Activated CD8-positive, alpha-beta memory T cell treated with anti-CD3 and anti-CD28 coated beads, Interleukin-2, amount 50 U/mL, for 1 hour (primary cell): ENCODE measurements at regions not wholly inside any gene's neighbourhood (a gene's known extent, or its start where the extent isn't known, plus 50 kb on each side); places are given as distances from the start of the nearest gene placed in this dataset.
"Not testable (repeated sequence)": the region's sequence is repeated elsewhere in the genome, so short reads cannot be mapped to it uniquely, and the experiment has no call there.

Experiments used
- DNase-seq: peaks from one replicate; pipeline ENCODE4 v3.0.0-alpha.2; 2020; ENCODE audit errors: extremely low read depth

DNA sequence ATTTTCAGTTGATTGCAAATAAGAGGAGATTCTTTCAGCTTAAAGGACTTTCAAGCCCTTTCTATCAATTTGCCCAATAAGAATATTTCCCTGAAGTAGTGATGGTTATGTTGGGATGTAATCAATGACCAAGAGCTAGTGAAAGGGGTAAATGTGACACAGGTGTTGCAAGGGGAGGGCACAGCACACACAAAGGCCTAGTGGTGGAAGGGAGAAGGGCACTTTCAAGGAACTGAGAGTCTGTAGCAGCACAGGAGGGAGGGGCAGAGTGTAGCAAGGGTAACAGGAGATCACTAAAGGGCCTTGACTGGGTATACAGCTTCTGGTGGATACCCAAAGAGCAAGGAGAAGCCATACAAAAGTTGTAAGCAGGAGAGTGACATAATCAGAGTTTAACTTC, 217.8 kb upstream of the ARHGEF26 start:
- no peak for DNase-seq

DNA sequence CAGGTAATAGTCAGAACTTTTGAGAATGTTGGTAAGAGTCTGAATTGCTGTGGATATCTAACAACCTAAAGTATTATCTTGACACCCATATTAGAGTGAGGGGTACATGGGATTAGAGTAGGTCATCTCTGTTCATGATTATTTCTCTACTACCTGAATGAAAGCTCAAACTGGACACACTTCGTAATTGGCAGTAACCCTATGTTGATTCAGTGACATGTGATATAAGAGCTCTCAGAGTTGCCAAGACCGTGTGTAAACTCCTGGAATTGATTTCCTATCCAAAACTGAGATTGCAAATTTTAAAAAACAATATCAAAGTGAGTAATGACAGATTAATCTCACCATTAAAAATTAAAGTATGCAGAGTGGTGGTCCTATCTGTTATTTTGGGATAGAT, 214.8 kb upstream of the ARHGEF26 start:
- DNase-seq = no peak

DNA sequence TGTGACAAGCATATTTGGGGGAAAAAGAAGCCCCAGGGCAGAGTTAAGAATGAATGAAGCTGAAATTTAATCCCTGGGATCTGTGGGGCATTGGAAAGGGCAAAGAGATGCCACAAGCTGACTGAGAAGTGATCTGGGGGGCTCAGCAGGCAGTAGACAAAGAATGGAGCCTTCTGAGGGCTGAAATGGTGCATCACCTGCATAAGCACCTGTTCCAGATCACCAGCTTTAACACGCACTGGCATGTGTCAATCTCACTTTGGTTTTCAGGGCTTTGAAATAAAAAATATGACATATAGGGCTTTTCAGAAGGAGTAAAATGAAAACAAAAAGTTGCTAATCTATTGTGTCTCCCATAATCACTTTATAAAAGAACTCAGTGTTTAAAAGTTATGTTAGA, 210.8 kb upstream of the ARHGEF26 start:
- DNase-seq = no peak

DNA sequence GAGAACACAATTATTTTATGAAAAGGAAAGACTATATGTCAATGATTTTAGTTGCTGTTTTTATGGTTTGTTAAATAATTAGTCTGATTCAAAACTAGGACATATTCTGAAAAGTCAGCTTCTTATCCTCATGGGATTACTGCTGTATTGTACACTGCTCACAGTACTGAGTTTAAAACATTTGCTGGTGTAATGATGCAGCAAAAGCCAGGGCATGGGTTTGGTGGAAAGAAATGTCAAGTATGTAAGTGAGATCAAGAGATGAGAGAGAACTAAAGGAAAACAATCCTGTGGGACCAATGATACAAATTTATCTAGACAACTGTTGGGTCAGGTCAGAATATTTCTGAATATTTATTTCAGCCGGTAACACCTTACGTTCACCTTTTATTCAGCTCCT, 210.1 kb upstream of the ARHGEF26 start:
- DNase-seq = no peak

DNA sequence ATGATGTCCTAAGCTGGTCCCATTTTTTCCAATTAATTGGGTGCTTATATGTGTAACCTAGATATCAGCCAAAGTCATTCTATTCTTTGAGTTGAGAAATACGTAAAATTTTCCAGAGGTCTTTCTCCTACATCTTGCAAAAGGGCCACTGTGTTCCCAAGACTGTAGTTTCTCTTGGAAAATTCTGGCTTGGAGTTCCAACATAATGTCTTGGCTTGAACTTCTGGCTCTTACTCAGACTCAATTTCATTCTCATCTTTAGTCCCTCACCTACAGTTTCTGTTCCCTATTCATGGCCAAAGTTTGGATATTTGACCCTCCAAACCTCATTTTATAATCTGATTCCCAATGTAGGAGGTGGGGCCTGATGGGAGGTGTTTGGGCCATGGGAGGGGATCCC, 201.4 kb upstream of the ARHGEF26 start:
- DNase-seq = no peak

DNA sequence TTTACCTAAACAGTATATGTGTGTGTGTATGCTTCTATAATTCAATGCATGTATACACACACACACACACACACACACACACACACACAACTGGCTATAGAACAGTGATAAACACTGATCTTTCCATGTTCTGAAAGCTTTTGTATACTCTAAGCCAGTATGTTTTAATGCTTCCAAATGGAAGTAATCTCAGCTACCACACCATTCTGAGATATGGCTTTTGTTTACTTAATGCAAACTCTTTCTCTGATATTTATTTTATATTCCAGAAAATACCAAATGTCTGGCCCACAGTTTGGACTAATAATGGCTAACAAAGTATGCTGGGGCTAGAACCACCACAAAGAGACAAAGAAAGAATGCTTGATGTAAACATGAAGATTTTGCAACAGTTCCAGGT, 199.4 kb upstream of the ARHGEF26 start:
- no peak for DNase-seq

DNA sequence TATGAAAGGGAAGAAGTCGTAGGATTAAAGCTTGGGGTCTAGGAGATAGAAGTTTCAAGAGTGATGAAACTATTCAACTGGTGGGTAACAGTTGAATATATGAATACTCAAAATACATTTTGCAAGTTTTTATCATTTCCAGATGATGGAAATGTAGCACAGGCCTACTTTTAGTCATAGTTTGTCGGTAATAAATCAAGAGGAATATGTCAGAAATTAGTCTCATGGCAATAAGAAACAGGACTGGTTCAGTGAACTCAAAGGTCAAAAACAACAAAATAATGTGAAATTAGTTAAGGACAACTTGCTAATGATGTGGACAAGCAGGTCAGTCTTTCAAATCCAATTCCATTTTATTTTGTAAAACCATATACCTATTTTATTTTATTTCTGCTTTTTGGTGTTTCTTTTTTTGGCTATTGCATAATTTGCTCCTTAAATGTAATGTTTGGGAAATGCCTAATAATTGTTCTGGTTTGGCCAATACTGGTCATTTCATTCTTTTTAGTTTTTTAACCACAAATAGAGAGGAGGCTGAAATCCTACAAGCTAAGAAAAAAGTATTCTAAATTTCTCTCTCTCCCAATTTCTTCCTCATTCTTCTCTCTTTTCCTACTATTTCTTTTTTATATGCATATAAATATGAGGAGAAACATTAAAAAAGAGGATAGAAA, 195.2 kb upstream of the ARHGEF26 start:
- DNase-seq = no peak

DNA sequence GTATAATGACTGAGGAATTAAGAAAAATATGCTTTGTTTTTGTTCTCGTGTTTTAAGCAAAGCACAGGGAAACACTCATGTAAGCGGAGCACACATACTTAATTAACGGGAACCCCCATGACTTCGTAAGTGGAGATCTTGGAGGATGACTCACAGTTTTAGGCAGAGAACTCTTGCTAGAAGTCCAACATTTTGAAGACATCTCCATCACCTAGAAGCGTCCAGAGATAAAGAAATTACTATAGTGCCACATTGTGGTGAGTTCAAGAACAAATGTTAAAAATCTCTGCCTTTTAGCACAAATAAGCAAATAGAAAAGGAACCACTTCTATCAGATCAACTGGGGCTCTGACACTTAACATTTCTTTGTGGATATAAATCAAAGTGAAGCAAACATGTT, 194.1 kb upstream of the ARHGEF26 start:
- no peak for DNase-seq

DNA sequence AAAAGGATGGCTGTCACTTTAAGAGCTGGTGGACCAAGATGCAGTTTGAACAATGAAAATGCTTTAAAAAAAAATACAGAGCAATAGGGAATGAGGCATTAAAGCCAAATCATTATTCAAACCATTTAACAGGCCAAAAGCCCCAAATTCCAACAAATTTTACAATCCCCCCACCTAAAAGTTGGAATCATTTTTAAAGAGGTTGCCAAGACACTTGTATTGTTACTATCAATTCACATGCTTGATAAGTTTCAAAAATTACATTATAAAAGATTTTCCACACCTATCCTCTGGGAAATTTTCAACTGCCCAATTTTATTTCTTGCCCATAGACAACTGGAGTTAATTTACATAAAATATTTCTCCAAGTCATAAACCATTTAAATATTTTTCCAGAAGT, 192.3 kb upstream of the ARHGEF26 start:
- DNase-seq = no peak

DNA sequence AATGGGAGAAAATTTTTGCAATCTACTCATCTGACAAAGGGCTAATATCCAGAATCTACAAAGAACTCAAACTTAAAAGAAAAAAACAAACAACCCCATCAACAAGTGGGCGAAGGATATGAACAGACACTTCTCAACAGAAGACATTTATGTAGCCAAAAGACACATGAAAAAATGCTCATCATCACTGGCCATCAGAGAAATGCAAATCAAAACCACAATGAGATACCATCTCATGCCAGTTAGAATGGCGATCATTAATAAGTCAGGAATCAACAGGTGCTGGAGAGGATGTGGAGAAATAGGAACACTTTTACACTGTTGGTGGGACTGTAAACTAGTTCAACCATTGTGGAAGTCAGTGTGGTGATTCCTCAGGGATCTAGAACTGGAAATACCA, 187.7 kb upstream of the ARHGEF26 start:
- not testable (repeated sequence) for DNase-seq

DNA sequence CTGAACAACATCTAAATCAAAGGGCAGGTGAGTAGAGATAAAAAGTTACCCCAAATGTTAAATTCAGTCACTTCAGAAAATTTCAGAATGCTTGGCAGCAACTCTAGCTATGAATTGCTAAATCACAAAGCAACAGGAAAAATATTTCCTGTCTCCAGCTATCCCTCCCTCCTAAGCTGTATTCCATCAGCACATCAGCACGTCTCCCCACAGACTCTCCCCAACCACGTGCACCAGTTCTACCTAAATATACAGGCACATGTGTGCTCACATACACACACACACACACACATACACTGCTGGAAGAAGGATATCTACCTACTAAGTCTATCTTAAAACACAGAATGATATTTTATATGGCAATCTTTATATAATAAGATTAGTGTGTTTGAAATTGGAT, 177.1 kb upstream of the ARHGEF26 start:
- DNase-seq = no peak

DNA sequence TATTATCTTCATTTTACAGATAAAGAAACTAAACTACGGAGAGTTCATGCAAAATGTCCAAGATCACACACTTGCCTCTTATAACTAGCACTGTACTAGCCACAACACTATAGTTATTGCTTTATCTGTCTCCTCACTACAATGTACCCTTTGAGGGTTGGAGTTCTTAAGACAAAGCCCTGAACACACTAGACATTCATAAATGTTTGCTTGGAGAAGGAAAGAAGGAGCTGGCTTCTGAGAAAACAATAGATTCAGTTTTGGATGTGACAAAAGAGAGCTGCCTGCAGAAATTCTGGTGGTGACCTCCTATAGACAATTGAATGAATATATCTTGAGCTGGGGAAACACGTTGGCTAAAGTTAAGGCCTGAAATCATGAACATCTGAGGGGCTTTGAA, 169.9 kb upstream of the ARHGEF26 start:
- no peak for DNase-seq

DNA sequence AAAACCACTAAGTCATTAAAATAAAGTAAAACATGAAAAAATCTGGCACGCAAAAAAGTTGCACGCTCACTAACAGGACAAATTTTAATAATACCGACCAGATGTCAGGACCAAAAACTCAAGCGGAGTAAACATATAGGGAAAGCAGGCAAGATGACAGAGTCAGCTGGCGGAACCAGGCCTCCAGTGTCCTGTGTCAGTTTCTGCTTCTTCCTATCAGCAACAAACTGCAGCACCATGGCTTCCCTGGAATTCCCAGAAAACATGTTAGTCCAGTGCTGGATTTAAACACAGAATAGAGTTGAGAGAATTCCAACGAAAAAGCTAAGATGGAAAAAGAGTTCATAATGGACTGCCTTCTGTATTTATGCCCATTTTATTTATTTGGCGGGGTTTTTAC, 169.1 kb upstream of the ARHGEF26 start:
- no peak for DNase-seq

DNA sequence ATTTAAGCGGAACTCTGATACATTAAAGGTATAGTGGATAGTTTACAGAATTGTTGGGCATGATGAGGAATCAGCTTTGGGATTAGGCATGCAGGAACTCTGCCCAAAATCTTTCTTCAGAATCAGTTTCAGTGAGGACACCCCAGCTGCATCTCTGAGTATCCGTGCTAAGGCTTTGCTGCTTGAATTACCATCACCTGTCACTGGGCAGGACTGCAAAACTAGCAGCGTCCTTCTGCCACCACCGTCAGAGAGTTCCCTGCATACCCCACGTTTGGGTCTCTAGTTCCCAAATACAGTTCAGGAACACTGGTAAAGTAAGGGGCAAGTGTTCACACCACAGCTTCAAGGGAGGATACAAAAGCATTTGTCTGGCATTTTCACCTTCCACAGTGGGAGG, 164.6 kb upstream of the ARHGEF26 start:
- DNase-seq = no peak

DNA sequence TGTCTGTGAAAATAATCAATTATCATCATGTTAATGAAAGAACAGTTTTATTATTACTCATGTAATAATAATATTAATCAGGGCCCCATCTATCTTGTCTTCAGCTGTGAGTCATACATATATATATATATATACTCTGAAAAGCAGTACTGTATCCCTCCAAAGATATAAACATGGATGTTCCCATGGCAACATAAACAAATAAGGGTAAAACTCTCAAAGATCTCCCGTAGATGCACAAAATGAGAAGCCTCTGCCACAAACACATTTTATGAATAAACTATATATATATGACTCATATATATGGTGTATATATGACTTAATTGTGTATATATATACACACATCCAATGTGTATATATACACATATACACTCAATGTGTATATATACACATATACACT, 163.8 kb upstream of the ARHGEF26 start:
- no peak for DNase-seq

DNA sequence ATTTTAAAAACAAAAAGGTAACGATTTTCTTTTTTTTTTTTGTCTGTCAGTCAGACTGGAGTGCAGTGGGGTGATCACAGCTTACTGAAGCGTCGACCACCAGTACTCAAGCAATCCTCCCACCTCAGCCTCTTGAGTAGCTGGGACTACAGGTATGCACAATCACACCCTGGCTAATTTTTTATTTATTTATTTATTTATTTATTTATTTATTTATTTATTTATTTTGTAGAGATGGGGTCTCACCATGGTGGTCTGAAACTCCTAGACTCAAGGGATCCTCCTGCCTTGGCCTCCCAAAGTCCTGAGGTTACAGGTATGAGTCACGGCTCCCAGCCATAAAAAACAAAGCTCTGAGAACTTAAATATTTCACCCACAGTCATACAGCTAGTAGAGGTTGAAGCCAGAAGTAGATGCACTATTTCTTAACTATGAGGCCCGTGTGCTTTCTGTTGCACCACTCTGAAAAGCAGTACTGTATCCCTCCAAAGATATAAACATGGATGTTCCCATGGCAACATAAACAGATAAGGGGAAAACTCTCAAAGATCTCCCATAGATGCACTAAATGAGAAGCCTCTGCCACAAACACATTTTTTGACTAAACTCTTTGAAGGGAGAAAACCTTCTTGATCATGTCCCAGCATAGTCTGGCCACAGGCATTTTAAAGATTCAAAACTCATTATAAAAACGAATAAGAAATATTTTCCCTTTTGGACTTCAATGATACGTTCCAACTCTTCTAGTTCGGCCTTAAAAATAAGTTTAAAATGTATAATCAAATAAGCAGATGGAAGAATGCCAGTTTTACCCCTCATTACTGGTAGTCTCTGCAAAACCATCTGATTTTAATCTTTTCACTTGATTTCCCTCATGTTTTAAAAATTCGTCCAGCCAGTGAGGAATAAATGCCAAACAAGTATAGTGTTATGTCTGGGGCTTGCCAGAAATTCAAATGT, 162.3 kb upstream of the ARHGEF26 start:
- DNase-seq = no peak

DNA sequence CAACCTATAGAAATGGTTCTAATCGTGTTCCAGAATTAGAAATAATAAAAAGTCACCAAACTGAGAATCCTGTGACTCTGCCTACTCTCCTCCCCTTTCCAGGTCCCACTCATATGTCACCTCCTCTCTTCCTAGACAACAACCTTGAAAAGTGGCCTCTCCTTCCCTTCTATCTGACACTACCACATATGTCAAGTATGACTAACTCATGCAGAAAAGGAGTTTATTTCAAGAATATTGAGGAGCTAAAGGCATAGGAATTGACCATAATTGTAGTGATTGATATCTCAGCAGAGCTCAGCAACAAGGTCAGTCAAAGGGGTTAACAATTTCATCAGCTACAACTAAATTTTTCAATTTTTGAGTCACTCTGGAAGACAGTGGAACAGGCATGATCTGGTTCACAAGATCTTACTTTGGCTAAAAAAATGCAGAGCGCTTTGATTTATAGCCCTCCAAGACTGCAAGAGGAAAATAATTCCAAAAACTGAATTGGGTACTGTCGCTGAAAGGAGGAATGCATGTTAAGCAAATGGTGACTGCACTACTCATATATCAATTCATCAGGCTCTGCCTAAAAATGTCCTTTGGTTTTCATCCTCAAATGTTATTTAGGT, 160.6 kb upstream of the ARHGEF26 start:
- DNase-seq = no peak

DNA sequence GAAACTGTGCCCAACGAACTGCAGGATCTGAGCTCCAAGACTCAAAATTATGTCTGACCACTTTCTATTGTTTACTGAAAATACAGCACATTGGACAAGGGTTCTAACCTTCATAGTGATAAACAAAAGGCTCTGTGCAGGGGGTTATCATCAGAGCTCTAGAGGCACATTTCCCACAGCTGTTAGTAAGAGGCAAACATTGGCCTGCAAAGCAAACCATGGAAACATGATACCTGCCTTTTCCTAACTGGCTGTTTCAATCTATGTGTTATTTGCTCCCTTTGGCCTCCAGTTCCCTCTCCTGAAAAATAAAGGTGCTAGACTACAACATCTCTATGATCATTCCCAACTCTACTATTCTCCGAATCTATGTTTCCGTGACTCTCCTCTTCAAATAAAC, 159.7 kb upstream of the ARHGEF26 start:
- DNase-seq = no peak

DNA sequence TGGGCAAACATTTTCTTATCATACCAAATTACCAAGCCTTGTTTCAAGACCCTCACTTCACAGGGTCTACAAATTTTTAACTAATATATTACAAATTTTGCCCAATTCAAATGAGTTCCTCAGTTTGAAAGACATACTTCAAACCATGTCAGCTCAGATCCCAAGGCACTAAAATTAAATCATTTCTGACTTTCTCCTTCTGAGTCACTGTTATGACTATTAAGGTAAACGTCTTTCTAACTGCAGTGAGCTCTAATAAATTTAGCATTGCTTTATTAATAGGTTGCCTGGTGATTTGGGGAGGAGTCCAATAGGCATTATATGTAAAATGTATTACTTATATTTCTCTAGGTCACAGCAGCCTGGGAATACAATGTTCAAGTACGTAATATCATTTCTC, 158.2 kb upstream of the ARHGEF26 start:
- no peak for DNase-seq

DNA sequence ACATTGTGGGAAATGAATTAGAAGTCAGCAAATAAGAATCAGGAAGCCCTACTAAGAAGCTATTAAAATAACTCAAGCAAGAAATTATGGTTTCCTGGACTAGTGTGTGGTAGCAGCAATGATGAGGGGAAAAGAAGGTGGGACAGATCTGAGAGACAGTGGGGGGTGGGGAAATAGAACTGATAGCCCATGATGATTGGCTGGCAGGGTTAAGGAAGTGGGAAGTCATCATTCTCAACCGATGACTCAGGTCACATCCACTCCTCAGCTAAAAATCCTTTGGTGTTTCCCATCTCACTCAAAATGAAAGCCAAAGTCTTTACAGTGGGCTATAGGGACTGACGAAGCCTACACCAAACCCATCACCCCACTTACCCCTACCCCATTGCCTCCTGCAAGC, 153.9 kb upstream of the ARHGEF26 start:
- no peak for DNase-seq

DNA sequence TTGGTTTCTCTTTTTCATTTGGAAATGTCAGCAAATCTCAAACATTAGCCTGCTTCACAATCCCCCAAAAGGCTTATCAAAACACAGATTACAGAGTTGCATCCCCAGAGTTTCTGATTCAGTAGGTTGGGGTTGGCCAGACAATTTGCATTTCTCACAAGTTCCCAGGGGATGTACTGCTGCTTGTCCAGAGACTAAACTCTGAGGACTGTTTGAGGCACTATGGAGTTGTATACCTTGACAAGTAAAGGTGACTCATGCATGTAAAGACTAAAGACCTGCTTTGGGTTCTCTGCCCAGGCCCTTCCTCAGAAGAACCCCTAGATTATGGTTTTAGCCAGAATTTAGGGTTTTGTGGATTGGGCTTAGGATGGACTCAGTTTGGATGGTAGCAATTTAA, 151.1 kb upstream of the ARHGEF26 start:
- DNase-seq = no peak

DNA sequence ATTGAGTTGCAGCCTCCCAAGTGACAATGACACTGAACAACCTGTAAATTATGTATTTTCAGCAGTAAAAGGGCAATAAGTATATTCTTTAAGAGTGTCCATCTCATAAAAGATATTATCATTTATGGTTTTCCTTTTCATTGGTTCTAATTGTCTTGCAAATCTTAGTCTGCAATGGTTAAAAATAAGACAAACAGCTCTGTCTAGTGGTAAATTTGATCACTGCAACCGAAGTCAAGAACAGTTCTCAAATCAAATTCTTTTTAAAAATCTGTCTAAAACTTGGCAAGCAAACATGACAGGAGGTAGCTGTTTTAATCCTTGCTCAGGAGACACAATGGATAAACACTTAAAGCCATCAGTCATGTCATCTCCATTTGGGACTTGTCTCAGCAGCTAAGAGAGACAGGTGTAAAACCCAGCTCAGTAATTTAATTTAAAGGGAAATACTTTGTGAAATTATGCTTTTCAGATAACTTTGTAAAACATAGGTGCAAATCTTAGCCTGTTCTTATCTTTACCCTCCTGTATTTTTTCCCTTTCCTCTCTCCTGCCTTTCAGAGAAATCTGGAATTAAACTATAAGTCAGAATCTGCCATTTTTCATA, 150.3 kb upstream of the ARHGEF26 start:
- no peak for DNase-seq

DNA sequence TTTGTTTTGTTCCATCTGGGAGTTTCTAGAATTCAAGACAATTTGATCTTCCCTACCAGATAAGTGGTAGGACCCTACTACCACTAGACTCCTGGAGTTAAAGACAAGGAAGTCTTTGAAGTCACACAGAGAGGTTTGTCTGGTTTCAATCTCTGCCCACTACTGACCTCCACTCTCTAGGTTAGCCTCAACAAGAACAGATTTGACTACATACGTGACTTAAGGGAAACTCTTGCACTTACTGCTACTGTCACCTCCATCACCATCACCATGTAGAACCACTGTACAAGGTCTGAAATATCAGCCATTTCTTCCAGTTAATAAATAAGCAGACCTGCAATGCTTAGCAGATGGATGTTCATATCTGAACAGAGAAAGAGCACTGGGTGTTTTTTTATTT, 148.3 kb upstream of the ARHGEF26 start:
- DNase-seq = no peak
